A549 (cell line): ENCODE measurements at regions not wholly inside any gene's neighbourhood (a gene's known extent, or its start where the extent isn't known, plus 50 kb on each side); places are given as distances from the start of the nearest gene placed in this dataset.

Experiments used
- ATAC-seq, 2 experiments: fragments of 200-7000 bp in 1 of 2; fragments of >200 bp in 1 of 2; cut with Nextera tagmentation in 1 of 2; cut with Tn5 transposase in 1 of 2; 3 replicates each; pipeline versions ENCODE4 v1.8.0 to v1.9.1; 2018 to 2020; ENCODE audit warnings: mild to moderate bottlenecking in 1 of 2, moderate library complexity in 1 of 2
- CTCF ChIA-PET: fragments of 300-600 bp; sonication (Branson Sonifier 250); formaldehyde crosslinking; extraction: SDS; loops from one replicate; lab custom pipeline; 2021; ENCODE audit warnings: antibody characterized with exemption, inconsistent platforms; lab: Yijun Ruan, JAX
- POLR2A ChIA-PET: fragments of 350-600 bp; formaldehyde crosslinking; extraction: SDS; loops from one replicate; lab custom pipeline; 2021; ENCODE audit warnings: antibody characterized with exemption, inconsistent platforms; lab: Yijun Ruan, JAX
- DNase-seq, 2 experiments: peaks; one replicate each; pipeline versions ENCODE4 v3.0.0 to v3.0.0-alpha.2; 2011 to 2016; ENCODE audit warnings: low read depth in 1 of 2, low spot score in 1 of 2
- FAIRE-seq: peaks from 2 replicates; lab custom pipeline; 2011; peaks lifted over from hg19 to GRCh38; lab: Jason Lieb, UNC
- H3K27ac ChIP-seq, 2 experiments: fragments of >200 bp; sonication (Bioruptor Twin); formaldehyde crosslinking; 3 replicates each; pipeline ENCODE4 v1.5.1; 2016 to 2017
- H3K4me1 ChIP-seq: fragments of >200 bp; sonication (Bioruptor Twin); formaldehyde crosslinking; 3 replicates; pipeline ENCODE4 v1.6.1; 2016
- H3K4me2 ChIP-seq: fragments of >200 bp; sonication (Bioruptor Twin); formaldehyde crosslinking; 3 replicates; pipeline ENCODE4 v1.6.1; 2016
- H3K4me3 ChIP-seq: fragments of >200 bp; sonication (Bioruptor Twin); formaldehyde crosslinking; 3 replicates; pipeline ENCODE4 v1.5.1; 2016
- H3K9me3 ChIP-seq: fragments of >200 bp; sonication (Bioruptor Twin); formaldehyde crosslinking; 3 replicates; pipeline ENCODE4 v1.6.1; 2016
- ATOH8 ChIP-seq: fragments of 250-450 bp; sonication (Bioruptor Pico); IDR thresholded peaks from 2 replicates; pipeline ENCODE4 v1.5.0; 2020; ENCODE audit warnings: low read depth, mild to moderate bottlenecking, moderate library complexity
- CEBPB ChIP-seq, 2 experiments: fragments of >200 bp in 1 of 2; sonication (Bioruptor Twin) in 1 of 2; formaldehyde crosslinking in 1 of 2; IDR thresholded peaks; 2 replicates each; pipeline ENCODE4 v1.6.1; 2012 to 2016
- CHD4 ChIP-seq: fragments of 200-600 bp; sonication (generic); IDR thresholded peaks from 2 replicates; pipeline ENCODE4 v1.6.1; 2016; ENCODE audit warnings: antibody characterized with exemption, mild to moderate bottlenecking, borderline replicate concordance
- E2F6 ChIP-seq: IDR thresholded peaks from 2 replicates; pipeline ENCODE4 v1.6.1; 2012; ENCODE audit warnings: low read depth, borderline replicate concordance
- ESRRA ChIP-seq: fragments of 150-350 bp; IDR thresholded peaks from 2 replicates; pipeline ENCODE4 v1.6.1; 2014; ENCODE audit warnings: mild to moderate bottlenecking, low read length, borderline replicate concordance
- GATA3 ChIP-seq: IDR thresholded peaks from 2 replicates; pipeline ENCODE4 v1.6.1; 2012; ENCODE audit warnings: borderline replicate concordance
- HOXB13 ChIP-seq: fragments of 250-450 bp; sonication (Bioruptor Pico); IDR thresholded peaks from 2 replicates; pipeline ENCODE4 v1.5.0; 2020; ENCODE audit warnings: low read depth, mild to moderate bottlenecking, moderate library complexity
- HOXB5 ChIP-seq: fragments of 250-450 bp; sonication (Bioruptor Pico); IDR thresholded peaks from 2 replicates; pipeline ENCODE4 v1.5.0; 2020; ENCODE audit warnings: mild to moderate bottlenecking, moderate library complexity
- MAFK ChIP-seq: fragments of 450-650 bp; IDR thresholded peaks from 2 replicates; pipeline ENCODE4 v1.6.1; 2014; ENCODE audit not compliant: partially characterized antibody
- NPAS2 ChIP-seq: fragments of 250-450 bp; sonication (Bioruptor Pico); IDR thresholded peaks from 2 replicates; pipeline ENCODE4 v1.8.0; 2022; ENCODE audit warnings: mild to moderate bottlenecking, moderate library complexity, borderline replicate concordance
- NR3C1 ChIP-seq: fragments of >200 bp; sonication (Bioruptor Twin); formaldehyde crosslinking; IDR thresholded peaks from 3 replicates; pipeline ENCODE4 v1.6.1; 2017
- POLR2AphosphoS2 ChIP-seq: conservative IDR thresholded peaks from 2 replicates; pipeline ENCODE4 v1.6.1; 2012; ENCODE audit warnings: low read length, improper control_type of control experiment, inconsistent platforms
- RARB ChIP-seq: fragments of 250-450 bp; sonication (Bioruptor Pico); IDR thresholded peaks from 2 replicates; pipeline ENCODE4 v1.8.0; 2021; ENCODE audit warnings: mild to moderate bottlenecking, moderate library complexity
- RCOR1 ChIP-seq: fragments of 150-350 bp; IDR thresholded peaks from 2 replicates; pipeline ENCODE4 v1.6.1; 2014; ENCODE audit warnings: antibody characterized with exemption, low read length, low read depth
- SMC3 ChIP-seq: fragments of >200 bp; sonication (Bioruptor Twin); formaldehyde crosslinking; IDR thresholded peaks from 3 replicates; pipeline ENCODE4 v1.6.1; 2018; ENCODE audit warnings: inconsistent platforms
- TFCP2L1 ChIP-seq: fragments of 250-450 bp; sonication (Bioruptor Pico); IDR thresholded peaks from 2 replicates; pipeline ENCODE4 v1.5.0; 2021; ENCODE audit warnings: mild to moderate bottlenecking
- ZFP36 ChIP-seq: fragments of 450-650 bp; IDR thresholded peaks from 2 replicates; pipeline ENCODE4 v1.6.1; 2014; ENCODE audit warnings: borderline replicate concordance; ENCODE audit not compliant: partially characterized antibody
- ZNF302 ChIP-seq: fragments of 250-450 bp; sonication (Bioruptor Pico); IDR thresholded peaks from 2 replicates; pipeline ENCODE4 v1.9.0; 2021; ENCODE audit warnings: inconsistent platforms, mild to moderate bottlenecking, moderate library complexity
- WGBS: methylation state at CpG from one replicate; pipeline ENCODE4 v1.1.6; 2017; ENCODE audit errors: missing lambda C conversion rate; 5-methylcytosine and 5-hydroxymethylcytosine counted together

- TF ChIP-seq NPAS2: no peak
- no peak for TF ChIP-seq POLR2AphosphoS2
- Histone ChIP-seq H3K27ac (no peak overlapping the region), H3K4me2 (no peak overlapping the region), H3K4me1 (no peaks in the 10 kb centered on the region), H3K4me3 (no peak overlapping the region), H3K9me3 (no peaks in the 10 kb centered on the region)
- FAIRE-seq: no peak
- 92% methylated on average over 3 of the region's 3 CpGs for WGBS
- no peak for DNase-seq
- ChIA-PET CTCF (interaction anchor here (0.6 kb wide), 1 partner anchor 1268 kb away, joined by 3 read pairs; no protein-coding TSS in a partner anchor), POLR2A (no interaction called here)
- no peak for ATAC-seq
These were observed 190.4 kb upstream of the MCHR2 start for GRCh38 chr6:100184473-100184872.

GRCh38 chr6:100182313-100182712 lies 188.3 kb upstream of the MCHR2 start:
- no peak for DNase-seq
- ChIA-PET CTCF (no interaction called here), POLR2A (no interaction called here)
- Histone ChIP-seq H3K9me3 (no peaks in the 10 kb centered on the region), H3K4me2 (no peak overlapping the region), H3K4me3 (no peak overlapping the region), H3K4me1 (no peaks in the 10 kb centered on the region; the same call in 2 of the 3 replicates), H3K27ac (no peak overlapping the region)
- TF ChIP-seq ZNF302: no peak
- TF ChIP-seq RARB (CRISPR knock-in tag): no peak
- ATAC-seq: no peak
- no peak for FAIRE-seq
- 42% methylated on average over 1 of the region's 1 CpG for WGBS

- no peak for ATAC-seq
- CTCF ChIA-PET: no interaction called here
- H3K4me2 ChIP-seq: no peak overlapping the region
- no peak overlapping the region for H3K4me3 ChIP-seq
- 83% methylated on average over 3 of the region's 3 CpGs for WGBS
- DNase-seq: no peak
- H3K27ac ChIP-seq: no peak overlapping the region
- H3K4me1 ChIP-seq: peaks cover 9% of the 10 kb centered on the region
- no peaks in the 10 kb centered on the region for H3K9me3 ChIP-seq
- FAIRE-seq: no peak
- POLR2A ChIA-PET: no interaction called here
- TF ChIP-seq ZNF302: no peak
- TF ChIP-seq CEBPB (IDR thresholded peaks at IDR 0.05): no peak
- TF ChIP-seq HOXB13 (CRISPR knock-in tag): no peak
- no peak for TF ChIP-seq ESRRA
- TF ChIP-seq RARB (CRISPR knock-in tag): no peak
These were observed 187.3 kb upstream of the MCHR2 start for GRCh38 chr6:100181309-100181708.

- no peak overlapping the region for H3K4me2 ChIP-seq
- ATAC-seq (no peak), FAIRE-seq (no peak), DNase-seq (no peak)
- no peak overlapping the region for H3K4me3 ChIP-seq
- TF ChIP-seq ZFP36 (no peak), SMC3 (no peak), GATA3 (no peak), MAFK (no peak), CHD4 (no peak), TFCP2L1 (CRISPR knock-in tag) (no peak), HOXB5 (CRISPR knock-in tag) (no peak), E2F6 (no peak), NR3C1 (no peak), ATOH8 (CRISPR knock-in tag) (no peak), ESRRA (no peak), RCOR1 (no peak), ZNF302 (no peak)
- POLR2A ChIA-PET: no interaction called here
- H3K4me1 ChIP-seq: peaks cover 22% of the 10 kb centered on the region
- H3K9me3 ChIP-seq: no peaks in the 10 kb centered on the region
- no peak overlapping the region for H3K27ac ChIP-seq
- CTCF ChIA-PET: interaction anchor here (0.9 to 1.7 kb wide), 2 partner anchors 65 to 281 kb away, joined by 3 read pairs; no protein-coding TSS in a partner anchor
- WGBS: 85% methylated on average over 1 of the region's 1 CpG
These were observed 185.6 kb upstream of the MCHR2 start for GRCh38 chr6:100179576-100179975.
